Mucosa of descending colon (tissue), 3 donors: ENCODE measurements at regions not wholly inside any gene's neighbourhood (a gene's known extent, or its start where the extent isn't known, plus 50 kb on each side); places are given as distances from the start of the nearest gene placed in this dataset.

Source experiments
- ATAC-seq: fragments of 200-7000 bp; cut with Tn5 transposase; one replicate; pipeline ENCODE4 v1.9.1; 2020; ENCODE audit warnings: mild to moderate bottlenecking, moderate library complexity
- DNase-seq, 3 donors: peaks; one replicate each; pipeline ENCODE4 v3.0.0-alpha.2; 2020
- H3K36me3 ChIP-seq: fragments of 200-600 bp; one replicate; pipeline ENCODE4 v1.8.0; 2021; ENCODE audit warnings: low read depth, mild to moderate bottlenecking
- H3K4me1 ChIP-seq: fragments of 200-600 bp; one replicate; pipeline ENCODE4 v1.8.0; 2021; ENCODE audit warnings: low read depth, mild to moderate bottlenecking
- H3K4me3 ChIP-seq: fragments of 200-600 bp; one replicate; pipeline ENCODE4 v1.8.0; 2021; ENCODE audit warnings: mild to moderate bottlenecking
- H3K9me3 ChIP-seq: fragments of 200-600 bp; one replicate; pipeline ENCODE4 v1.8.0; 2021; ENCODE audit warnings: mild to moderate bottlenecking
- intact Hi-C, 2 donors: fragments of 100-400 bp; cut with DNase I in 1 of 2; cut with micrococcal nuclease in 1 of 2; formaldehyde crosslinking; loops; one replicate each; pipeline versions ENCODE4 v1.11.0 to v1.11.1; 2022; cut with DNase I, micrococcal nuclease
- TF ChIP-seq, protein P1 (sequence below): fragments of 200-600 bp; IDR thresholded peaks from one replicate; pipeline ENCODE4 v1.8.0; 2022; ENCODE audit warnings: antibody characterized with exemption, mild to moderate bottlenecking
- donor health status: DM: no; HTN: no; CAD: no; lungs with moderate emphysema.
- donor health status: DM: no; HTN: no; CAD: no.
- donor health status: DM: no; HTN: yes; CAD: no.

- ATAC-seq (no peak), DNase-seq (no peak)
- Histone ChIP-seq H3K9me3 (peaks cover 4% of the 10 kb centered on the region), H3K36me3 (no peaks in the 10 kb centered on the region), H3K4me1 (no peaks in the 10 kb centered on the region), H3K4me3 (no peak overlapping the region)
- TF ChIP-seq, protein P1, sequence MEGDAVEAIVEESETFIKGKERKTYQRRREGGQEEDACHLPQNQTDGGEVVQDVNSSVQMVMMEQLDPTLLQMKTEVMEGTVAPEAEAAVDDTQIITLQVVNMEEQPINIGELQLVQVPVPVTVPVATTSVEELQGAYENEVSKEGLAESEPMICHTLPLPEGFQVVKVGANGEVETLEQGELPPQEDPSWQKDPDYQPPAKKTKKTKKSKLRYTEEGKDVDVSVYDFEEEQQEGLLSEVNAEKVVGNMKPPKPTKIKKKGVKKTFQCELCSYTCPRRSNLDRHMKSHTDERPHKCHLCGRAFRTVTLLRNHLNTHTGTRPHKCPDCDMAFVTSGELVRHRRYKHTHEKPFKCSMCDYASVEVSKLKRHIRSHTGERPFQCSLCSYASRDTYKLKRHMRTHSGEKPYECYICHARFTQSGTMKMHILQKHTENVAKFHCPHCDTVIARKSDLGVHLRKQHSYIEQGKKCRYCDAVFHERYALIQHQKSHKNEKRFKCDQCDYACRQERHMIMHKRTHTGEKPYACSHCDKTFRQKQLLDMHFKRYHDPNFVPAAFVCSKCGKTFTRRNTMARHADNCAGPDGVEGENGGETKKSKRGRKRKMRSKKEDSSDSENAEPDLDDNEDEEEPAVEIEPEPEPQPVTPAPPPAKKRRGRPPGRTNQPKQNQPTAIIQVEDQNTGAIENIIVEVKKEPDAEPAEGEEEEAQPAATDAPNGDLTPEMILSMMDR, result no peak
- intact Hi-C loops, result no loop called here
Observed at GRCh38 chr5:67578011-67578410, 381.4 kb upstream of the CD180 start.

GRCh38 chr5:67577424-67577823 lies 380.8 kb upstream of the CD180 start:
- intact Hi-C loops, result no loop called here
- Histone ChIP-seq H3K4me1 (no peaks in the 10 kb centered on the region), H3K9me3 (peaks cover 4% of the 10 kb centered on the region), H3K36me3 (no peaks in the 10 kb centered on the region), H3K4me3 (no peak overlapping the region)
- no peak for DNase-seq
- TF ChIP-seq, protein P1, result no peak
- ATAC-seq, result no peak

DNA sequence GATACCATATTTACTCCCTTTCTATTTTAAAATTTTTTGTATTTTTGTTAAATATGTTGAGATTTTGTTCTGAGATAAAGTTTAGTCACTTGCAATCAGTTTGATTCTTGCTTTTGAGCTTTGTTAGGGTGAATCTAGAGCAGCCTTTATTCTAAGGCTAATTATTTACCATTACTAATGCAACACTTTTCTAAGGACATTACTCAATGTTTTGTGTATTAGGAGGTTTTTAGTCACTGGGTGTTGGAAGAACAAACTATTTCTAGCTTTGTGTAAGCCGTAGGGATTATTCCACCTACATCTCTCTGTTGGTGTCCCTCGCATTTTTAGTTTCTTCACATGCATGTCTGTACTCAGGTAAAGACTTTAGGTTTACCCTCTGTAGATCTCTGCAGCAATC lies 379.5 kb upstream of the CD180 start:
- ATAC-seq, result no peak
- intact Hi-C loops, result no loop called here

DNA sequence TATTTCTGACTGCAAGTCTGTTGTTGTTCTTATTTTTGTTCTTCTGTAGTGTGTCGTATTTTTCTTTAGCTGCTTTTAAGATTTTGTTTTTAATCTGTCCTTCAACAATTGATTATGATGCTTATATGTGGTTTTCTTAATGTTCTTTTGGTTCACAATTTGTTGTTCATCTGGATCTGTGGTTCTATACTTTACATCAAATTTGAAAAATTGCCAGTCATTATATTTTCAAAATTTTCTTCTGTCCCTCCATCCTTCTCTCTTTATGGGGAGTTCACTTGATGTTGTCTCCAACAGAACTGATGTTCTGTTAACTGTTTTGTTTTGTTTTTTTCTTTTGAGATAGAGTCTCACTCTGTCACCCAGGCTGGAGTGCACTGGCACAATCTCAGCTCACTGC lies 378.5 kb upstream of the CD180 start:
- Histone ChIP-seq H3K4me1 (no peaks in the 10 kb centered on the region), H3K9me3 (peaks cover 4% of the 10 kb centered on the region), H3K36me3 (no peaks in the 10 kb centered on the region), H3K4me3 (no peak overlapping the region)
- TF ChIP-seq, protein P1, result no peak
- DNase-seq (no peak), ATAC-seq (no peak)
- intact Hi-C loops, result no loop called here

More for the DNA sequence above, 379.5 kb upstream of the CD180 start:
- no peak for DNase-seq
- H3K4me3 ChIP-seq, result no peak overlapping the region
- TF ChIP-seq, protein P1, result no peak
- no peaks in the 10 kb centered on the region for H3K4me1 ChIP-seq
- H3K36me3 ChIP-seq, result no peaks in the 10 kb centered on the region
- peaks cover 4% of the 10 kb centered on the region for H3K9me3 ChIP-seq

GRCh38 chr5:67561151-67561932 lies 364.7 kb upstream of the CD180 start:
- no peak for ATAC-seq

More at GRCh38 chr5:67561151-67561932, 364.7 kb upstream of the CD180 start:
- intact Hi-C loops, result no loop called here
- TF ChIP-seq, protein P1, result no peak
- no peak overlapping the region for H3K4me3 ChIP-seq
- no peaks in the 10 kb centered on the region for H3K4me1 ChIP-seq
- H3K9me3 ChIP-seq, result no peaks in the 10 kb centered on the region
- no peak for DNase-seq
- no peaks in the 10 kb centered on the region for H3K36me3 ChIP-seq
